ENCODE measurements at regions not wholly inside any gene's neighbourhood (a gene's known extent, or its start where the extent isn't known, plus 50 kb on each side); places are given as distances from the start of the nearest gene placed in this dataset.

DNA sequence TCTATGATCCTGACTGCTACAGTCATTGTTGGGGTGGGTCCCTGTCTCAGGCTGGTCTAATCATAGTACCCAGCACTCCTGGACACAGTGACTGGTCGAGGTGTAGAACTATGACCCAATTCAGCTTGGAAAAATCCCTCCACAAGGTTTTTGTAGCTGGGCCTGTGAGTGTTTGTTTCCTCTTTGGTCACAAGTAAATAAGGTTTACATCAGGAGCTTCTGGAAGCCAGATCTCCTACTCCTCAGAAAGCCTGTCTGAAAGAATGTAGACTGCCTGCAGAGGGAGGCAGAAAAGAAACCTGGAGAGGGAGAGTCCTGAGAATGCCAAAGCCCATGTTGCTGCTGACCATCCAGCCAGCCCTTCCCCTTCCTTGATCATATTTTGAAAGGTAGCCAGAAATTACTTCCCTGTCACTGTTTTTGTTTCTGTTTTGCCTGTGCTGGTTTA lies 123.2 kb downstream of the RAP2B start:
- H3K36me3 Mint-ChIP-seq (ENCODE audit: insufficient read depth, unreplicated experiment), result peaks cover 5% of the 10 kb centered on the region
- intact Hi-C loops (cut with micrococcal nuclease; ENCODE audit: unreplicated experiment), result loop anchor here (2.0 kb wide), 1 partner anchor 120 kb away; no protein-coding TSS in a partner anchor
- no peaks in the 10 kb centered on the region for H3K9me3 Mint-ChIP-seq (ENCODE audit: low read depth, unreplicated experiment)
- peaks cover 44% of the 10 kb centered on the region for H3K4me1 Mint-ChIP-seq (ENCODE audit: low read depth, unreplicated experiment)
- no peak overlapping the region for H3K4me3 Mint-ChIP-seq (ENCODE audit: low read depth, unreplicated experiment)
- peak; percentile 53 for DNase-seq
- H3K27ac Mint-ChIP-seq (ENCODE audit: unreplicated experiment), result peak overlapping the region; percentile 73
- no peaks in the 10 kb centered on the region for H3K27me3 Mint-ChIP-seq (ENCODE audit: unreplicated experiment)
- BruUV-seq (replicated peaks), result no TSS peak
- TF ChIP-seq, protein P1, sequence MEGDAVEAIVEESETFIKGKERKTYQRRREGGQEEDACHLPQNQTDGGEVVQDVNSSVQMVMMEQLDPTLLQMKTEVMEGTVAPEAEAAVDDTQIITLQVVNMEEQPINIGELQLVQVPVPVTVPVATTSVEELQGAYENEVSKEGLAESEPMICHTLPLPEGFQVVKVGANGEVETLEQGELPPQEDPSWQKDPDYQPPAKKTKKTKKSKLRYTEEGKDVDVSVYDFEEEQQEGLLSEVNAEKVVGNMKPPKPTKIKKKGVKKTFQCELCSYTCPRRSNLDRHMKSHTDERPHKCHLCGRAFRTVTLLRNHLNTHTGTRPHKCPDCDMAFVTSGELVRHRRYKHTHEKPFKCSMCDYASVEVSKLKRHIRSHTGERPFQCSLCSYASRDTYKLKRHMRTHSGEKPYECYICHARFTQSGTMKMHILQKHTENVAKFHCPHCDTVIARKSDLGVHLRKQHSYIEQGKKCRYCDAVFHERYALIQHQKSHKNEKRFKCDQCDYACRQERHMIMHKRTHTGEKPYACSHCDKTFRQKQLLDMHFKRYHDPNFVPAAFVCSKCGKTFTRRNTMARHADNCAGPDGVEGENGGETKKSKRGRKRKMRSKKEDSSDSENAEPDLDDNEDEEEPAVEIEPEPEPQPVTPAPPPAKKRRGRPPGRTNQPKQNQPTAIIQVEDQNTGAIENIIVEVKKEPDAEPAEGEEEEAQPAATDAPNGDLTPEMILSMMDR (IDR thresholded peaks at IDR 0.05; ENCODE audit: unreplicated experiment), result no peak
- CTCF ChIA-PET, result interaction anchor here (0.9 to 1.3 kb wide), 5 partner anchors 11 to 685 kb away, joined by 3 to 4 read pairs (median 3); no protein-coding TSS in a partner anchor

DNA sequence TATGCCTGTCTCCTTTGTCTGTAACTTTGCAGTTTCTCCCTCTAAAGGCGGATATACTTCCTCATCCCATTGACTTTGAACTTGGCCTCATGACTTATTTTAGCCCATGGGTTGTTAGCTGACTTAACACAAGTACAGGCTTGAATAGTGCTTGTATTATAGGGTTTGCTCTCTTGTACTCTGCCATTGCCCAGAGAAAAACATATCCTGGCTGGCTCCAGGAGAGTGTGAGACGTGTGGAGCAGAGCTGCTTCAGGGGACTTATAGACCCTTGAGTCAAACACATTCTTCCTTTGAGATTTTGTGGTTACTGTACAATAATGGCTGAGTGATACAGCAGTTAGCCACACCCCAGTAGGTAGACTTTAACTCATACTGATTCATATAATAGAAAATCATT lies 124.0 kb downstream of the RAP2B start:
- no peak for DNase-seq
- CTCF ChIA-PET, result interaction anchor here (1.3 kb wide), 1 partner anchor 243 kb away, joined by 4 read pairs; no protein-coding TSS in a partner anchor
- TF ChIP-seq, protein P1 (IDR thresholded peaks at IDR 0.05; ENCODE audit: unreplicated experiment), result no peak
- Mint-ChIP-seq H3K9me3 (ENCODE audit: low read depth, unreplicated experiment) (no peaks in the 10 kb centered on the region), H3K4me1 (ENCODE audit: low read depth, unreplicated experiment) (peaks cover 44% of the 10 kb centered on the region), H3K4me3 (ENCODE audit: low read depth, unreplicated experiment) (no peak overlapping the region), H3K27ac (ENCODE audit: unreplicated experiment) (peak overlapping the region; percentile 73), H3K36me3 (ENCODE audit: insufficient read depth, unreplicated experiment) (peaks cover 5% of the 10 kb centered on the region), H3K27me3 (ENCODE audit: unreplicated experiment) (no peaks in the 10 kb centered on the region)
- no TSS peak for BruUV-seq (replicated peaks)
- intact Hi-C loops (cut with micrococcal nuclease; ENCODE audit: unreplicated experiment), result loop anchor here (2.0 kb wide), 1 partner anchor 121 kb away; no protein-coding TSS in a partner anchor

DNA sequence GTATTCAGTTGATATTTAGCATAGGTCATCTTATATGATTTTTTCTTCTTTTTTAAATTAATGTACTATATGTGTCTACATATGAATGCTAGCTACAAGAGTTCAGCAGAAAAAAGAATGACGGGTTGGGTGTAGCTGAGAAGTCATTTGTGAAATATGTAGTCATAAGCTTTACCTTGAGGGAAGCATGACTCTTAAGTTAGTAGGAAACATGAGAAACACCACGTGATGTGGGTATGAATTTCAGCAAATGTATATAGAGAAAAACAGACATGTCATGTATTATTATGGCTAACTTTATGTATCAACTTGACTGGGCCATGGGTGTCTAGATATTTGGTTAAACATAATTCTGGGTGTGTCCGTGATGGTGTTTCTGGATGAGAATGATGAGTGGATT lies 125.0 kb downstream of the RAP2B start:
- Mint-ChIP-seq H3K9me3 (ENCODE audit: low read depth, unreplicated experiment) (no peaks in the 10 kb centered on the region), H3K27ac (ENCODE audit: unreplicated experiment) (no peak overlapping the region), H3K27me3 (ENCODE audit: unreplicated experiment) (no peaks in the 10 kb centered on the region), H3K4me3 (ENCODE audit: low read depth, unreplicated experiment) (no peak overlapping the region), H3K36me3 (ENCODE audit: insufficient read depth, unreplicated experiment) (peaks cover 5% of the 10 kb centered on the region), H3K4me1 (ENCODE audit: low read depth, unreplicated experiment) (peaks cover 53% of the 10 kb centered on the region)
- DNase-seq, result no peak
- no TSS peak for BruUV-seq (replicated peaks)
- CTCF ChIA-PET, result no interaction called here
- TF ChIP-seq, protein P1 (IDR thresholded peaks at IDR 0.05; ENCODE audit: unreplicated experiment), result no peak
- intact Hi-C loops (cut with micrococcal nuclease; ENCODE audit: unreplicated experiment), result no loop called here

DNA sequence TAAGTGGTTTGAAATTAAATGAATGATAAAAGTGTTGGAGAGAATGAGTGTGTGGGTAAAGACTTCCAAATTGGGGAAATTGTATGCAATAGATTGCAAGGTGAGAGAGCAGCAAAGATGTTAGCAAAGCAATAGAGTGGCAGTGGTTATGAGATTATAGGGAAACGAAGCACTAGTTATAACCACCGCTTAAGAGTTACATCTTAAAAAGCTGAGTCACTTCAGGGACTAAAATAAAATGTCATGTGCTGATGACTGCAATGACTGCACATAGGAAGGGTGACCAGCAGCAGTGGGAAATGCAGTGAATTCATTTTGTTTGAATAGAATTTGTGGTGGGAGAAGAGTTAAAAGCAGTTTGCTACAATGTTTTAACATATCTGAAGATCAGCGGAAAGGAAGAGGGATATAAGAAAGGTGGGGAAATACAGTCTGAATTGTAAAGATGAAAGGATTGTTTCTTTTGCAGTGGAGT lies 127.3 kb downstream of the RAP2B start:
- intact Hi-C loops (cut with micrococcal nuclease; ENCODE audit: unreplicated experiment), result no loop called here
- CTCF ChIA-PET, result interaction anchor here (1.3 to 2.0 kb wide), 3 partner anchors 121 to 246 kb away, joined by 5 to 16 read pairs (median 10); no protein-coding TSS in a partner anchor
- Mint-ChIP-seq H3K27me3 (ENCODE audit: unreplicated experiment) (no peaks in the 10 kb centered on the region), H3K4me1 (ENCODE audit: low read depth, unreplicated experiment) (peaks cover 48% of the 10 kb centered on the region), H3K27ac (ENCODE audit: unreplicated experiment) (peak overlapping the region; percentile 80), H3K9me3 (ENCODE audit: low read depth, unreplicated experiment) (no peaks in the 10 kb centered on the region), H3K4me3 (ENCODE audit: low read depth, unreplicated experiment) (no peak overlapping the region), H3K36me3 (ENCODE audit: insufficient read depth, unreplicated experiment) (peaks cover under 1% of the 10 kb centered on the region)
- DNase-seq, result no peak
- TF ChIP-seq, protein P1 (IDR thresholded peaks at IDR 0.05; ENCODE audit: unreplicated experiment), result no peak
- BruUV-seq (replicated peaks), result no TSS peak
